Peyer's patch (tissue), 4 donors: ENCODE measurements at regions not wholly inside any gene's neighbourhood (a gene's known extent, or its start where the extent isn't known, plus 50 kb on each side); places are given as distances from the start of the nearest gene placed in this dataset.
"Not testable (repeated sequence)": the region's sequence is repeated elsewhere in the genome, so short reads cannot be mapped to it uniquely, and the experiment has no call there.

Experiments
- DNase-seq, 3 donors: peaks; one replicate each; pipeline ENCODE4 v3.0.0-alpha.2; 2017 to 2019
- H3K27ac ChIP-seq, 4 donors: fragments of 200-600 bp; sonication (generic); one replicate each; pipeline ENCODE4 v1.5.1; 2016 to 2019
- H3K27me3 ChIP-seq, 2 donors: fragments of 200-600 bp; sonication (generic); one replicate each; pipeline ENCODE4 v1.5.1; 2019
- H3K36me3 ChIP-seq, 3 donors: fragments of 200-600 bp; sonication (generic); one replicate each; pipeline ENCODE4 v1.5.1; 2016 to 2019
- H3K4me1 ChIP-seq, 4 donors: fragments of 200-600 bp; sonication (generic); one replicate each; pipeline ENCODE4 v1.5.1; 2016 to 2019
- H3K4me3 ChIP-seq, 4 donors: fragments of 200-600 bp; sonication (generic); 1 replicate in 3 of 4; 2 replicates in 1 of 4; pipeline ENCODE4 v1.5.1; 2016 to 2019; ENCODE audit warnings: mild to moderate bottlenecking in 1 of 4
- H3K9me3 ChIP-seq, 4 donors: fragments of 200-600 bp; sonication (generic); one replicate each; pipeline ENCODE4 v1.5.1; 2016 to 2019; ENCODE audit warnings: mild to moderate bottlenecking in 1 of 4
- POLR2A ChIP-seq, 2 donors: fragments of 450-650 bp; IDR thresholded peaks; one replicate each; pipeline ENCODE4 v1.5.1; 2017; ENCODE audit warnings: antibody characterized with exemption in 2 of 2, mild to moderate bottlenecking in 2 of 2, moderate library complexity in 2 of 2
- TF ChIP-seq, protein P1 (sequence below), 6 experiments: fragments of 450-650 bp in 4 of 6; fragments of 200-600 bp in 2 of 6; sonication (generic) in 1 of 6; IDR thresholded peaks; one replicate each; pipeline ENCODE4 v1.5.1; 2017 to 2019; ENCODE audit warnings: antibody characterized with exemption in 6 of 6, mild to moderate bottlenecking in 3 of 6, moderate library complexity in 1 of 6

DNA sequence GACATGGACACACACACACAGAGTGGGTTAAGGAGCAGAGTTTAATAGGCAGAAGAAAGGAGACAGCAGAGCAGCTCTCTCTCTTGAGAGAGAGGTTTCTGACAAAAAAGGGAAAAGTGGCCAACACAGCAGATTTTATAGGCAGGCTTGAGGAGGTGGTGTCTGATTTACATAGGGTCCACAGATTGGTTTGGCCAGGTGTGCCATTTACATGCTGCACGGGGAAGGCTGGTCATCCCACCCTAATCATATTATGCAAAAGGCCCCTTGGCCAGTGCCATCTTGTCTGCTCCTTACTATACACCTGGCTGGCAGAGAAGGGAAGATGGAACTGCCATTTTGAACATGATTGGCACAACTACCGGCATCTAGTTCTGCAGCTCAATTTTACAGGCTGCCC lies 240.8 kb downstream of the NPR3 start:
- Histone ChIP-seq H3K9me3 (no peaks in the 10 kb centered on the region), H3K27me3 (no peaks in the 10 kb centered on the region), H3K36me3 (no peaks in the 10 kb centered on the region), H3K4me3 (no peak overlapping the region), H3K27ac (no peak overlapping the region), H3K4me1 (no peaks in the 10 kb centered on the region)
- TF ChIP-seq POLR2A (IDR thresholded peaks at IDR 0.05) = no peak
- TF ChIP-seq, protein P1, sequence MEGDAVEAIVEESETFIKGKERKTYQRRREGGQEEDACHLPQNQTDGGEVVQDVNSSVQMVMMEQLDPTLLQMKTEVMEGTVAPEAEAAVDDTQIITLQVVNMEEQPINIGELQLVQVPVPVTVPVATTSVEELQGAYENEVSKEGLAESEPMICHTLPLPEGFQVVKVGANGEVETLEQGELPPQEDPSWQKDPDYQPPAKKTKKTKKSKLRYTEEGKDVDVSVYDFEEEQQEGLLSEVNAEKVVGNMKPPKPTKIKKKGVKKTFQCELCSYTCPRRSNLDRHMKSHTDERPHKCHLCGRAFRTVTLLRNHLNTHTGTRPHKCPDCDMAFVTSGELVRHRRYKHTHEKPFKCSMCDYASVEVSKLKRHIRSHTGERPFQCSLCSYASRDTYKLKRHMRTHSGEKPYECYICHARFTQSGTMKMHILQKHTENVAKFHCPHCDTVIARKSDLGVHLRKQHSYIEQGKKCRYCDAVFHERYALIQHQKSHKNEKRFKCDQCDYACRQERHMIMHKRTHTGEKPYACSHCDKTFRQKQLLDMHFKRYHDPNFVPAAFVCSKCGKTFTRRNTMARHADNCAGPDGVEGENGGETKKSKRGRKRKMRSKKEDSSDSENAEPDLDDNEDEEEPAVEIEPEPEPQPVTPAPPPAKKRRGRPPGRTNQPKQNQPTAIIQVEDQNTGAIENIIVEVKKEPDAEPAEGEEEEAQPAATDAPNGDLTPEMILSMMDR (IDR thresholded peaks at IDR 0.05) = no peak
- DNase-seq = no peak

DNA sequence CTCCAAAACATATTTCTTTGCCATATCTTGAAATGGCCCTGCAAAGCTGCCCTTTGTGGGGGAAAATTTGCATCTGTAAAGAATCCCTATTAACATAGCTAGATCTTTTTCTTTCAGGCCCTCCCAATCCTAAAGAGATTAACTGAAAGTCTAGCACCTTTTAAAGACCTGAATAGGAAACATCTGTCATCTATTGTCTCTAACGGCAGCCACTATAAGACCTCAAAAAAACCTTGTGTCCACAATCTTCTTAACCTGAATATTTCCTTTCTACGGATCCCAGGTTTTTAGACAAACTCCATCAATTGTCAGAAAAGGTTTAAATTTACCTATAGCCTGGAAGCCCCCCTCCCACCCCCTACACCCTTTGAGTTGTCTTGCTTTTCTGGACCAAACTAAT lies 241.3 kb downstream of the NPR3 start:
- H3K27me3 ChIP-seq, DNase-seq: not testable (repeated sequence)

DNA sequence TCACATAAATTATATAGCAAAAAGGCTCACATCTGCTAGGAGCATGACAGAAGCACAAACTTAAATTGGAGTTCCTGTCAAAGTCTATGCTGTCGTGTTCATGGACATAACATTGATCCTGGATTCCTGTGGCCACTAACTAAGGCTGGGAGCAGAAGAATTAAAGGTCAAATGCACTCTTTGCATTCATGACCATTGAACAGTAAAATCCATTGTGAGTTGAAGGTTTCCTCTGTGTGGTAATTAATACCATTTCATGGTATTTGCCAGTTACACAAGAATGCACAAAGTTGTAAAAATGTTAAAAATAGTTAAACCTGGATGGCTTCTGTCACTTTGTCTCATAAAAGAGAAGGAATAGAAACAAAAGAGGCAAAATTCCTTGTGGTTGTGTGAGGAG lies 242.6 kb downstream of the NPR3 start:
- TF ChIP-seq, protein P1 (IDR thresholded peaks at IDR 0.05) = no peak

More for the DNA sequence above, 241.3 kb downstream of the NPR3 start:
- not testable (repeated sequence) for H3K27ac ChIP-seq, H3K36me3 ChIP-seq, H3K4me1 ChIP-seq, H3K9me3 ChIP-seq, H3K4me3 ChIP-seq

DNA sequence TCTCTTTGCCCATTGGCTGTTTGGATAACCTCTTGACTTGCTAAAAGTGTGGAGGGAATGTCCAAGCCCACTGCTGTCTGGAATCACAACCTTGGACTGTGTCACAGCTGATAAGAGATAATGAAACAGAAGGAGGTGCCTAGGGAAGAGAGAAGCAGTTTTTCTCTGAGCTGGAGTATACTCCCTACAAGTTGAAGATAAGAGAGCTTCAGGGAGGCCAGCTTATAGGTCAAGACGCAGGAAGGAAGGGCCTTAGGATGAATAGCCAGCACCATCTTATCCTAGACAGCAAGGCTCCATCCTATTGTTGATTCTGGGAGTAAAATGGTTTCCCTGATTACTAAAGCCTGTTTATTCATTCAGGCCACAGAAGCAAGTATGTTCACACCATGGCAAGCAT lies 244.7 kb downstream of the NPR3 start:
- Histone ChIP-seq H3K36me3 (no peaks in the 10 kb centered on the region), H3K4me1 (no peaks in the 10 kb centered on the region), H3K9me3 (no peaks in the 10 kb centered on the region), H3K27me3 (no peaks in the 10 kb centered on the region), H3K27ac (no peak overlapping the region), H3K4me3 (no peak overlapping the region)
- TF ChIP-seq, protein P1 (IDR thresholded peaks at IDR 0.05) = no peak
- no peak for TF ChIP-seq POLR2A (IDR thresholded peaks at IDR 0.05)
- no peak for DNase-seq

More for the DNA sequence above, 242.6 kb downstream of the NPR3 start:
- Histone ChIP-seq H3K9me3 (no peaks in the 10 kb centered on the region), H3K27ac (no peak overlapping the region), H3K4me3 (no peak overlapping the region), H3K27me3 (no peaks in the 10 kb centered on the region), H3K36me3 (no peaks in the 10 kb centered on the region), H3K4me1 (no peaks in the 10 kb centered on the region)
- no peak for DNase-seq

DNA sequence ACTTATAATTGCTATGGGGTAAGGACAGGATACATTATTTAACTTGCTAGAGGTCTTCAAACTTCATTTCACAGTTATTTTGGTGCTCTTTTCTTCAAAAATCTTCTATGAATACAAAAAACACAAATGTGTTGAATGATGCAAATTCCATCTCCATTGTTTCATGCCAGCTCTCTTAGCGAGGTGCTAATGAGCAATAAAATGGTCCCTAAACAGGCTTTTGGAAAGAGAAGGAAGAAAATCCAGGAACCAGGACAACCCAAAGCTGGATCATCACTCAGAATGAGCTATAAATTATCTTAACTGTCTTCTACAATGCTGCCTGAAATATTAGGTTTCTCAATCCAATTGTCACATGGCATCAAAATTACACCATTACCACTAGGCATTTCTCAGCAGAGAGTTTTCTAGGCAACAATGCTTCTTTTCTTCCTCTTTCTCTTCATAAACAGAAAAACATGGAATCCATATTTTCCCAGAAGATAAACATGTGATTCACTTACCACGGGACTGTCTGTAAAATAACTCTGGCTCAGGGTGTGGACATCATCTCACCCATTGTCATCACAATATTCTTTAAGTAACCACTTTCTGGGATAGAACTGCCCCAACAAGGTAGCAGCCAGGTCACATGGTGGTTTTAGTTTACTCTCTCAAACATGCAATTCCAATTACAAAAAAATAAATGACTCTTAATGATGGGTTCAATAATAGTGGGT lies 249.4 kb downstream of the NPR3 start:
- Histone ChIP-seq H3K27me3 (no peaks in the 10 kb centered on the region), H3K4me1 (no peaks in the 10 kb centered on the region), H3K27ac (no peak overlapping the region), H3K9me3 (no peaks in the 10 kb centered on the region), H3K36me3 (no peaks in the 10 kb centered on the region), H3K4me3 (no peak overlapping the region)
- no peak for DNase-seq
- TF ChIP-seq, protein P1 (IDR thresholded peaks at IDR 0.05) = no peak
- no peak for TF ChIP-seq POLR2A (IDR thresholded peaks at IDR 0.05)

DNA sequence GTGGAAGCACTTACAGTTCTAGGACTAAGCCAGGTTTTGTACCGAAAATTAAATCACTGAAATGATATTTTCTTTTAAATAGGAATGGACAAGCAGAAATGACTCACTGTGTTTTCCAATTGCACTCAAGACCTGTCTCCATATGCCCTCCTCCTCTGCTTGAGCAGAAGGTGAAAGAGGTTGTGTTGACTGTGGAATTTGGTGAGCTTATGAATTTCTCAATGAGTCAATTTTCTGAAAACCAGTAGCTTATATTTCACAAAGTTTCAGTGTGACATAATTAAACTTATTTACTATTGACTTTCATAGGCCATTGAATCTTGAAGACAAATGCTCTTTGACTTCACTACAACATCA lies 249.9 kb downstream of the NPR3 start:
- Histone ChIP-seq H3K4me1 (no peaks in the 10 kb centered on the region), H3K4me3 (no peak overlapping the region), H3K9me3 (no peaks in the 10 kb centered on the region), H3K27me3 (no peaks in the 10 kb centered on the region), H3K36me3 (no peaks in the 10 kb centered on the region), H3K27ac (no peak overlapping the region)
- no peak for DNase-seq
- TF ChIP-seq, protein P1 (IDR thresholded peaks at IDR 0.05) = no peak
- TF ChIP-seq POLR2A (IDR thresholded peaks at IDR 0.05) = no peak
